MM.1S (cell line): ENCODE measurements at regions not wholly inside any gene's neighbourhood (a gene's known extent, or its start where the extent isn't known, plus 50 kb on each side); places are given as distances from the start of the nearest gene placed in this dataset.

Experiments used
- EZH2 ChIP-seq: fragments of 300-600 bp; sonication (generic); optimal IDR thresholded peaks from 2 replicates; pipeline ENCODE3; 2017; ENCODE audit warnings: low read depth, mild to moderate bottlenecking, antibody characterized with exemption, low read length, mixed read lengths
- TF ChIP-seq, protein P1 (sequence below): fragments of 300-600 bp; sonication (generic); IDR thresholded peaks from 2 replicates; pipeline ENCODE4 v1.5.1; 2016; ENCODE audit warnings: antibody characterized with exemption, low read length, mixed read lengths

DNA sequence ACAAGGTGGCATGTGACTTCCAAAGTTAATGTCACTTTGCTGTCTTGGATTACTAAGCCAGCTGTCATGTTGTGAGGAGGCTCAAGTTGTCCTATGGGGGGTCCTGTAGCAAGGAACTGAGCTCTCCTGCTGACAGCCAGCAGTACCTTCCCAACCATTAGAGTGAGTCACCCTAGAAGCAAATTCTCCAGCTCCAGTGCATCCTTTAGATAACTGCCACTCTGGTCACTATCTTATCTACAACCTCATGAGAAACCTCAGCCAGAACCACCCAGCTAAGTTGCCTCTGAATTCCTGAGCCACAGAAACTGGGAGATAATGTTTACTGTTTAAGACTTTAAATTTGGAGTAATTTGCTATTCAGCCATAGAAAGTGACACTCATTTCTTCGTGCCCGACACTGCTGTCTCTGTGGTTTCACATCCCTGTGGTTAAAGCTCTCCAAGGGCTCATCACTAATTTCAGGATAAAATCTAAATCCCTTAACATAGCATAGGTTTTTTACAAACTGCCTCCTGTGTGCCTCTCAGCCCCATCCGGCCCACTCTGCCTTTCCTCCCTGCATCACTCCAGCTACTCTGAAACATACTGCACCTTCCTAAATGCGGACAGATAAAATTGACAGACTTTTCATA lies 83.5 kb downstream of the PRR15 start:
- TF ChIP-seq, protein P1, sequence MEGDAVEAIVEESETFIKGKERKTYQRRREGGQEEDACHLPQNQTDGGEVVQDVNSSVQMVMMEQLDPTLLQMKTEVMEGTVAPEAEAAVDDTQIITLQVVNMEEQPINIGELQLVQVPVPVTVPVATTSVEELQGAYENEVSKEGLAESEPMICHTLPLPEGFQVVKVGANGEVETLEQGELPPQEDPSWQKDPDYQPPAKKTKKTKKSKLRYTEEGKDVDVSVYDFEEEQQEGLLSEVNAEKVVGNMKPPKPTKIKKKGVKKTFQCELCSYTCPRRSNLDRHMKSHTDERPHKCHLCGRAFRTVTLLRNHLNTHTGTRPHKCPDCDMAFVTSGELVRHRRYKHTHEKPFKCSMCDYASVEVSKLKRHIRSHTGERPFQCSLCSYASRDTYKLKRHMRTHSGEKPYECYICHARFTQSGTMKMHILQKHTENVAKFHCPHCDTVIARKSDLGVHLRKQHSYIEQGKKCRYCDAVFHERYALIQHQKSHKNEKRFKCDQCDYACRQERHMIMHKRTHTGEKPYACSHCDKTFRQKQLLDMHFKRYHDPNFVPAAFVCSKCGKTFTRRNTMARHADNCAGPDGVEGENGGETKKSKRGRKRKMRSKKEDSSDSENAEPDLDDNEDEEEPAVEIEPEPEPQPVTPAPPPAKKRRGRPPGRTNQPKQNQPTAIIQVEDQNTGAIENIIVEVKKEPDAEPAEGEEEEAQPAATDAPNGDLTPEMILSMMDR = no peak
- no peak for TF ChIP-seq EZH2
